ENCODE measurements at regions not wholly inside any gene's neighbourhood (a gene's known extent, or its start where the extent isn't known, plus 50 kb on each side); places are given as distances from the start of the nearest gene placed in this dataset.

GRCh38 chr15:81427176-81427575, 53.2 kb upstream of the TMC3 start:
- no peak for TF ChIP-seq POLR2AphosphoS5 (IDR thresholded peaks at IDR 0.05; ENCODE audit: low read depth, low read length)
- TF ChIP-seq POLR2A (IDR thresholded peaks at IDR 0.05; ENCODE audit: low read depth, low read length) = no peak
- no peak for TF ChIP-seq SPI1 (IDR thresholded peaks at IDR 0.05; ENCODE audit: low read depth, low read length)
- TF ChIP-seq TAF1 (IDR thresholded peaks at IDR 0.05; ENCODE audit: low read depth, low read length) = no peak
- no peak for TF ChIP-seq PAX5 (IDR thresholded peaks at IDR 0.05; ENCODE audit: insufficient read depth, low read length, severe bottlenecking)
- TF ChIP-seq POU2F2 (IDR thresholded peaks at IDR 0.05; ENCODE audit: low read depth, low read length) = no peak

Measured in GM12891 (cell line).